HG03175 (cell line): ENCODE measurements at regions not wholly inside any gene's neighbourhood (a gene's known extent, or its start where the extent isn't known, plus 50 kb on each side); places are given as distances from the start of the nearest gene placed in this dataset.

Experiments used
- ATAC-seq: cut with Tn5 transposase; IDR thresholded peaks from one replicate; pipeline ENCODE4 v1.9.1; 2021; ENCODE audit warnings: mild to moderate bottlenecking, moderate library complexity; ENCODE audit not compliant: unreplicated experiment

GRCh38 chr20:60599381-60599780 lies 641.2 kb downstream of the CDH26 start:
- no peak for ATAC-seq

- ATAC-seq, result no peak
Observed at GRCh38 chr20:60600036-60600435, 641.8 kb downstream of the CDH26 start.

GRCh38 chr20:60624066-60624465 lies 628.0 kb upstream of the CDH4 start:
- no peak for ATAC-seq

GRCh38 chr20:60627751-60628565 lies 624.1 kb upstream of the CDH4 start:
- ATAC-seq, result no peak

GRCh38 chr20:60628749-60629148 lies 623.3 kb upstream of the CDH4 start:
- ATAC-seq, result no peak

- ATAC-seq, result no peak
Observed at GRCh38 chr20:60629206-60629605, 622.9 kb upstream of the CDH4 start.

- ATAC-seq, result no peak
Observed at GRCh38 chr20:60630609-60631008, 621.5 kb upstream of the CDH4 start.

- no peak for ATAC-seq
Observed at GRCh38 chr20:60631585-60632287, 620.3 kb upstream of the CDH4 start.

GRCh38 chr20:60632391-60633262 lies 619.4 kb upstream of the CDH4 start:
- ATAC-seq, result no peak

GRCh38 chr20:60634491-60635172 lies 617.4 kb upstream of the CDH4 start:
- no peak for ATAC-seq

GRCh38 chr20:60636417-60636816 lies 615.6 kb upstream of the CDH4 start:
- no peak for ATAC-seq

GRCh38 chr20:60637801-60638200 lies 614.3 kb upstream of the CDH4 start:
- ATAC-seq, result no peak

- ATAC-seq, result no peak
Observed at GRCh38 chr20:60638430-60639098, 613.5 kb upstream of the CDH4 start.

GRCh38 chr20:60641879-60642447 lies 610.1 kb upstream of the CDH4 start:
- ATAC-seq, result no peak

- no peak for ATAC-seq
Observed at GRCh38 chr20:60642541-60642940, 609.5 kb upstream of the CDH4 start.

GRCh38 chr20:60648556-60648955 lies 603.5 kb upstream of the CDH4 start:
- ATAC-seq, result no peak

- no peak for ATAC-seq
Observed at GRCh38 chr20:60649541-60649940, 602.5 kb upstream of the CDH4 start.

- ATAC-seq, result no peak
Observed at GRCh38 chr20:60650087-60650486, 602.0 kb upstream of the CDH4 start.

- no peak for ATAC-seq
Observed at GRCh38 chr20:60652046-60652445, 600.0 kb upstream of the CDH4 start.

- ATAC-seq, result no peak
Observed at GRCh38 chr20:60652615-60653014, 599.4 kb upstream of the CDH4 start.
